GM12873 (cell line): ENCODE measurements at regions not wholly inside any gene's neighbourhood (a gene's known extent, or its start where the extent isn't known, plus 50 kb on each side); places are given as distances from the start of the nearest gene placed in this dataset.

ENCODE experiments used
- CTCF ChIP-seq: IDR thresholded peaks from 2 replicates; pipeline ENCODE4 v1.5.1; 2012; ENCODE audit warnings: low read depth, mild to moderate bottlenecking, moderate library complexity, low read length, control low read depth; ENCODE audit not compliant: insufficient read depth; ENCODE audit errors: missing control alignments

- TF ChIP-seq CTCF: no peak
Measured at GRCh38 chr2:236912326-236913120, 173.2 kb upstream of the COPS8 start.

GRCh38 chr2:236915186-236915585, 170.5 kb upstream of the COPS8 start:
- TF ChIP-seq CTCF: no peak

GRCh38 chr2:236915726-236916125, 170.0 kb upstream of the COPS8 start:
- no peak for TF ChIP-seq CTCF

- no peak for TF ChIP-seq CTCF
Measured at GRCh38 chr2:236916181-236916580, 169.5 kb upstream of the COPS8 start.

- no peak for TF ChIP-seq CTCF
Measured at GRCh38 chr2:236916651-236917050, 169.0 kb upstream of the COPS8 start.

- no peak for TF ChIP-seq CTCF
Measured at GRCh38 chr2:236917164-236917563, 168.5 kb upstream of the COPS8 start.

- TF ChIP-seq CTCF: no peak
Measured at GRCh38 chr2:236918545-236918944, 167.1 kb upstream of the COPS8 start.
